Sigmoid colon (tissue), 6 donors: ENCODE measurements at regions not wholly inside any gene's neighbourhood (a gene's known extent, or its start where the extent isn't known, plus 50 kb on each side); places are given as distances from the start of the nearest gene placed in this dataset.

Experiments used
- DNase-seq: peaks from one replicate; pipeline ENCODE4 v3.0.0-alpha.2; 2019
- H3K27ac ChIP-seq, 4 donors: fragments of 200-600 bp; sonication (generic); one replicate each; pipeline ENCODE4 v1.5.1; 2016 to 2019; ENCODE audit warnings: mild to moderate bottlenecking in 1 of 4
- H3K27me3 ChIP-seq, 3 donors: fragments of 200-600 bp; sonication (generic); one replicate each; pipeline ENCODE4 v1.5.1; 2019; ENCODE audit warnings: mild to moderate bottlenecking in 1 of 3
- H3K36me3 ChIP-seq, 4 donors: fragments of 200-600 bp; sonication (generic); one replicate each; pipeline ENCODE4 v1.5.1; 2016 to 2019
- H3K4me1 ChIP-seq, 4 donors: fragments of 200-600 bp; sonication (generic); one replicate each; pipeline ENCODE4 v1.5.1; 2017 to 2019
- H3K4me3 ChIP-seq, 4 donors: fragments of 200-600 bp; sonication (generic); one replicate each; pipeline ENCODE4 v1.5.1; 2017 to 2019; ENCODE audit warnings: mild to moderate bottlenecking in 2 of 4, moderate library complexity in 1 of 4
- H3K9me3 ChIP-seq, 4 donors: fragments of 200-600 bp in 3 of 4; sonication (generic) in 3 of 4; one replicate each; pipeline versions ENCODE4 v1.5.1 to v1.6.1; 2013 to 2019
- CTCF ChIP-seq, 4 experiments: fragments of 450-650 bp in 3 of 4; fragments of 200-600 bp in 1 of 4; IDR thresholded peaks; one replicate each; pipeline ENCODE4 v1.5.1; 2016 to 2019; ENCODE audit warnings: antibody characterized with exemption in 4 of 4, mild to moderate bottlenecking in 3 of 4, moderate library complexity in 2 of 4
- EP300 ChIP-seq, 4 donors: sonication (generic); formaldehyde crosslinking; IDR thresholded peaks; one replicate each; pipeline ENCODE4 v1.6.1; 2017; ENCODE audit warnings: antibody characterized with exemption in 4 of 4
- POLR2A ChIP-seq, 2 donors: fragments of 450-650 bp; IDR thresholded peaks; one replicate each; pipeline ENCODE4 v1.6.1; 2016; ENCODE audit warnings: antibody characterized with exemption in 2 of 2, mild to moderate bottlenecking in 2 of 2, moderate library complexity in 2 of 2
- POLR2AphosphoS5 ChIP-seq, 4 donors: sonication (generic); formaldehyde crosslinking; IDR thresholded peaks; one replicate each; pipeline ENCODE4 v1.6.1; 2017; ENCODE audit warnings: antibody characterized with exemption in 4 of 4
- WGBS, 2 donors: extraction: QIAGEN DNeasy Blood & Tissue Kit; methylation state at CpG; one replicate each; pipeline ENCODE4 v1.1.7; 2013; 5-methylcytosine and 5-hydroxymethylcytosine counted together
- intact Hi-C: fragments of 100-400 bp; cut with DNase I; formaldehyde crosslinking; loops from one replicate; pipeline ENCODE4 v1.15.1; 2023
- small RNA-seq, 3 donors: library from RNA; depleted of rRNA; stranded (forward); fragments of <200 nt; gene quantifications; one replicate each; pipeline ENCODE3, GENCODE V24; 2016
- donor health status: healthy with polysubstance abuse.
- donor health status: healthy.

DNA sequence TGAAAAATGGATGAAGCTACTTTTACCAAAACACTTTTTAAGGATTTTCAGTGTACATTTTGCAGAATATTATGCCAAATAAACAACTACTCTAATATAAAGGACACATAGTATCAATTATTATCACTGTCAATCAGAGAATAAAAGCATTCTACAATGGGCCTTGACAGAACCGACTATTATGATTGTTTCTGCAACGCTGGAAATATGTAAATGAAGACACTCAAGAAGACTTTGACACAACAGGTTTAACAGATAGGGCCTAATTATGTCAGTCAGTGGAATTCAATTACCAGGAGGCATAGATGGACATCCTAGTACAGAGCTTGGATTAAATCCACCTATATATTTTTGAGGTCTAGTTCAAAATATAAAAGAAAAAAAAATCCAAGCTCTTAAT is 58.7 kb upstream of the SOX5 start:
- Histone ChIP-seq H3K4me1 (no peaks in the 10 kb centered on the region), H3K4me3 (no peak overlapping the region), H3K9me3 (no peaks in the 10 kb centered on the region), H3K36me3 (no peaks in the 10 kb centered on the region), H3K27me3 (no peaks in the 10 kb centered on the region), H3K27ac (no peak overlapping the region)
- no peak for TF ChIP-seq POLR2AphosphoS5 (IDR thresholded peaks at IDR 0.05)
- no peak for TF ChIP-seq CTCF (IDR thresholded peaks at IDR 0.05)
- TF ChIP-seq EP300 (IDR thresholded peaks at IDR 0.05): no peak
- no peak for TF ChIP-seq POLR2A (IDR thresholded peaks at IDR 0.05)
- intact Hi-C loops: no loop called here
- DNase-seq: no peak
- 89% methylated on average over 2 of the region's 2 CpGs for WGBS, 2 donors

Small RNAs in the stretch of these regions (small RNA-seq; reads per million reads assigned to genes)
- gene MIR920 (0 reads per million in 3 donors), gene RN7SL38P (0 to 4.4 (median 0) reads per million in 3 donors)
